Astrocyte of the cerebellum (primary cell): ENCODE measurements at regions not wholly inside any gene's neighbourhood (a gene's known extent, or its start where the extent isn't known, plus 50 kb on each side); places are given as distances from the start of the nearest gene placed in this dataset.

Source experiments
- DNase-seq: peaks from one replicate; pipeline ENCODE4 v3.0.0-alpha.2; 2011; ENCODE audit warnings: low read depth
- H3K4me3 ChIP-seq: 2 replicates; pipeline ENCODE4 v1.5.1; 2011; ENCODE audit warnings: mild to moderate bottlenecking, low read depth, low read length, moderate library complexity
- in situ Hi-C: cut with HindIII; loops from 2 replicates; pipeline ENCODE4 v1.10.0; 2017; ENCODE audit warnings: low sequenced_read_pairs
- TF ChIP-seq, protein P1 (sequence below): IDR thresholded peaks from 2 replicates; pipeline ENCODE4 v1.5.1; 2012; ENCODE audit warnings: low read length, low read depth, moderate library complexity, mild to moderate bottlenecking; ENCODE audit errors: missing control alignments

GRCh38 chr12:86838711-86839110 is 582.5 kb upstream of the MGAT4C start:
- TF ChIP-seq, protein P1, sequence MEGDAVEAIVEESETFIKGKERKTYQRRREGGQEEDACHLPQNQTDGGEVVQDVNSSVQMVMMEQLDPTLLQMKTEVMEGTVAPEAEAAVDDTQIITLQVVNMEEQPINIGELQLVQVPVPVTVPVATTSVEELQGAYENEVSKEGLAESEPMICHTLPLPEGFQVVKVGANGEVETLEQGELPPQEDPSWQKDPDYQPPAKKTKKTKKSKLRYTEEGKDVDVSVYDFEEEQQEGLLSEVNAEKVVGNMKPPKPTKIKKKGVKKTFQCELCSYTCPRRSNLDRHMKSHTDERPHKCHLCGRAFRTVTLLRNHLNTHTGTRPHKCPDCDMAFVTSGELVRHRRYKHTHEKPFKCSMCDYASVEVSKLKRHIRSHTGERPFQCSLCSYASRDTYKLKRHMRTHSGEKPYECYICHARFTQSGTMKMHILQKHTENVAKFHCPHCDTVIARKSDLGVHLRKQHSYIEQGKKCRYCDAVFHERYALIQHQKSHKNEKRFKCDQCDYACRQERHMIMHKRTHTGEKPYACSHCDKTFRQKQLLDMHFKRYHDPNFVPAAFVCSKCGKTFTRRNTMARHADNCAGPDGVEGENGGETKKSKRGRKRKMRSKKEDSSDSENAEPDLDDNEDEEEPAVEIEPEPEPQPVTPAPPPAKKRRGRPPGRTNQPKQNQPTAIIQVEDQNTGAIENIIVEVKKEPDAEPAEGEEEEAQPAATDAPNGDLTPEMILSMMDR, result no peak
- H3K4me3 ChIP-seq, result no peak overlapping the region
- DNase-seq, result no peak
- in situ Hi-C loops, result no loop called here

- in situ Hi-C loops, result no loop called here
- no peak for DNase-seq
- H3K4me3 ChIP-seq, result no peak overlapping the region
- TF ChIP-seq, protein P1, result no peak
Measured at GRCh38 chr12:86838260-86838659, 582.1 kb upstream of the MGAT4C start.

DNA sequence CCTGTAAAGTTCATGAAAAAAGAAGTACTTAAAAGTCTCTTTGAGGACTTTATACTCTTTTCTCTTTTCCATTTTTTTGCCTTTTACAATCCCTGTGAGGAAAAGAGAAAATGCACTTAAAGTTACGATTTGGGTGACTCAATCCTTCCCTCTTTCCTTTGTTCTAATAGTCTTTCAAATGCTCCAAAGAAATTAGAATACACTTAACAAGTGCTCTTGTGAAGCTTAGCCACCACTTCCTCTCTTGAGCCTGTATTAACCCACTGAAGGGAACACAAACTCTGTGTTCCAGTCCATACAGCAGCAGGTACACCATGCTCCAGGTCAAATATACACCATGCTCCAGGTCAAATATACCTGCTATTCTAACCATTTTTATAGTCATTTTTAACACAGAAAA is 581.1 kb upstream of the MGAT4C start:
- DNase-seq, result no peak
- no peak overlapping the region for H3K4me3 ChIP-seq
- in situ Hi-C loops, result no loop called here
- TF ChIP-seq, protein P1, result no peak

DNA sequence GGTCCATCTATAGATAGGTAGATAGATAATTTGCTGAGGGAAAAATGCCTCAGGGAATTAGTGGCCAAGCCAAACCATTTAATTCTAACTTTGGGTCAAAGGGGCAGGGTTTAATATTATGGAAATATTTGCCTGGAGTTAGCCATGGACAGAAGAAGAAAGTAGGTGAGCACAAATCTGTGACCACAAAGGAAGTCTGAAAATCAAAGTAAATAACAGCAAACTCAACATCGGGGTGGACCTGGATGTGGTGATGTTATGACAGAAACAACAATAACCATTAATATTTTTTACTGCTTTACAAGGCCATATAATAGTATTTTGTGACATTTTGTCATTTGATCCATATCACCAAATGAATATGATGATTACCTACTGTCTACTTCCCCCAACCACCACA is 578.0 kb upstream of the MGAT4C start:
- TF ChIP-seq, protein P1, result no peak
- no peak for DNase-seq
- no peak overlapping the region for H3K4me3 ChIP-seq
- in situ Hi-C loops, result no loop called here

- TF ChIP-seq, protein P1, result no peak
- no peak overlapping the region for H3K4me3 ChIP-seq
- in situ Hi-C loops, result no loop called here
- no peak for DNase-seq
Measured at GRCh38 chr12:86827409-86827808, 571.2 kb upstream of the MGAT4C start.

DNA sequence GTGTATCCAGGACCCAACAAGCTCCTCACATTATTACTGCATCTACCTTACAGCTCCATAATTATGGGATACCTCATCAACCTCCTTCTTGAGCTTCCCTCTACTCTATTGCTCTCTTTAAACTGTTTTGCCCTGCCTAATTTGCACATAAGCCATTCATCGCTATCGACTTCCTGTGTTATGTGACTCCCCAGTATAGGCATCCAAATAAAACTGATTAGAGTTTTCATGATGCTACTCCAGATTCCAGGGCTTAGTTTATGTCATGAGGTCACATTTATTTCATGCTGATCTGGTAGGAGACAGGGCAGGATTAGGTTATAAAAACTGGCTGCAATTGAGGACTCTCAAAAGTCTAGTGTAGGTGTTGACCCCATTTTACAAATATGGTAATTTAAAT is 569.9 kb upstream of the MGAT4C start:
- DNase-seq, result no peak
- TF ChIP-seq, protein P1, result no peak

GRCh38 chr12:86801439-86801838 is 545.2 kb upstream of the MGAT4C start:
- no peak for DNase-seq
- in situ Hi-C loops, result no loop called here
- TF ChIP-seq, protein P1, result no peak

More for the DNA sequence above, 569.9 kb upstream of the MGAT4C start:
- in situ Hi-C loops, result no loop called here
- H3K4me3 ChIP-seq, result no peak overlapping the region

More at GRCh38 chr12:86801439-86801838, 545.2 kb upstream of the MGAT4C start:
- no peak overlapping the region for H3K4me3 ChIP-seq
